RKO (cell line): ENCODE measurements at regions not wholly inside any gene's neighbourhood (a gene's known extent, or its start where the extent isn't known, plus 50 kb on each side); places are given as distances from the start of the nearest gene placed in this dataset.

ENCODE experiments used
- DNase-seq: peaks from one replicate; pipeline ENCODE4 v3.0.0-alpha.2; 2016; ENCODE audit warnings: low spot score

GRCh38 chr1:116262995-116263385 lies 110.1 kb upstream of the ATP1A1 start:
- DNase-seq, result no peak

- no peak for DNase-seq
Observed at GRCh38 chr1:116265931-116266863, 106.8 kb upstream of the ATP1A1 start.

- no peak for DNase-seq
Observed at GRCh38 chr1:116266864-116267212, 106.2 kb upstream of the ATP1A1 start.

GRCh38 chr1:116268211-116268610 lies 104.8 kb upstream of the ATP1A1 start:
- peak; percentile 38 for DNase-seq

GRCh38 chr1:116270316-116271057 lies 102.6 kb upstream of the ATP1A1 start:
- no peak for DNase-seq

- DNase-seq, result no peak
Observed at GRCh38 chr1:116273042-116273783, 99.8 kb upstream of the ATP1A1 start.

GRCh38 chr1:116276532-116276931 lies 96.5 kb upstream of the ATP1A1 start:
- DNase-seq, result no peak

- no peak for DNase-seq
Observed at GRCh38 chr1:116277840-116278540, 95.1 kb upstream of the ATP1A1 start.

GRCh38 chr1:116278541-116278866 lies 94.5 kb upstream of the ATP1A1 start:
- DNase-seq, result no peak

GRCh38 chr1:116279715-116280114 lies 93.3 kb upstream of the ATP1A1 start:
- no peak for DNase-seq

- DNase-seq, result no peak
Observed at GRCh38 chr1:116284819-116285390, 88.1 kb upstream of the ATP1A1 start.

- DNase-seq, result no peak
Observed at GRCh38 chr1:116286541-116286971, 86.5 kb upstream of the ATP1A1 start.

- no peak for DNase-seq
Observed at GRCh38 chr1:116287341-116288200, 85.5 kb upstream of the ATP1A1 start.

- no peak for DNase-seq
Observed at GRCh38 chr1:116288201-116288598, 84.8 kb upstream of the ATP1A1 start.

GRCh38 chr1:116289193-116289592 lies 83.9 kb upstream of the ATP1A1 start:
- no peak for DNase-seq

- no peak for DNase-seq
Observed at GRCh38 chr1:116290085-116290705, 82.8 kb upstream of the ATP1A1 start.

GRCh38 chr1:116291024-116291423 lies 82.0 kb upstream of the ATP1A1 start:
- DNase-seq, result no peak

- DNase-seq, result no peak
Observed at GRCh38 chr1:116292929-116293725, 79.9 kb upstream of the ATP1A1 start.

- no peak for DNase-seq
Observed at GRCh38 chr1:116297495-116298212, 75.4 kb upstream of the ATP1A1 start.
